ENCODE measurements at regions not wholly inside any gene's neighbourhood (a gene's known extent, or its start where the extent isn't known, plus 50 kb on each side); places are given as distances from the start of the nearest gene placed in this dataset.
"Not testable (repeated sequence)": the region's sequence is repeated elsewhere in the genome, so short reads cannot be mapped to it uniquely, and the experiment has no call there.

- no peak for DNase-seq (ENCODE audit: low read depth, low spot score)
- H3K27ac ChIP-seq (ENCODE audit: control insufficient read depth, insufficient read depth, low read length): no peak overlapping the region
- no peak overlapping the region for H3K9ac ChIP-seq (ENCODE audit: control insufficient read depth, extremely low read depth, insufficient read depth, low read length)
- no peaks in the 10 kb centered on the region for H3K27me3 ChIP-seq (ENCODE audit: control insufficient read depth, extremely low read depth, insufficient read depth, low read length)
- no peak for TF ChIP-seq EZH2 (IDR thresholded peaks at IDR 0.05; ENCODE audit: low read length)
- TF ChIP-seq, protein P1, sequence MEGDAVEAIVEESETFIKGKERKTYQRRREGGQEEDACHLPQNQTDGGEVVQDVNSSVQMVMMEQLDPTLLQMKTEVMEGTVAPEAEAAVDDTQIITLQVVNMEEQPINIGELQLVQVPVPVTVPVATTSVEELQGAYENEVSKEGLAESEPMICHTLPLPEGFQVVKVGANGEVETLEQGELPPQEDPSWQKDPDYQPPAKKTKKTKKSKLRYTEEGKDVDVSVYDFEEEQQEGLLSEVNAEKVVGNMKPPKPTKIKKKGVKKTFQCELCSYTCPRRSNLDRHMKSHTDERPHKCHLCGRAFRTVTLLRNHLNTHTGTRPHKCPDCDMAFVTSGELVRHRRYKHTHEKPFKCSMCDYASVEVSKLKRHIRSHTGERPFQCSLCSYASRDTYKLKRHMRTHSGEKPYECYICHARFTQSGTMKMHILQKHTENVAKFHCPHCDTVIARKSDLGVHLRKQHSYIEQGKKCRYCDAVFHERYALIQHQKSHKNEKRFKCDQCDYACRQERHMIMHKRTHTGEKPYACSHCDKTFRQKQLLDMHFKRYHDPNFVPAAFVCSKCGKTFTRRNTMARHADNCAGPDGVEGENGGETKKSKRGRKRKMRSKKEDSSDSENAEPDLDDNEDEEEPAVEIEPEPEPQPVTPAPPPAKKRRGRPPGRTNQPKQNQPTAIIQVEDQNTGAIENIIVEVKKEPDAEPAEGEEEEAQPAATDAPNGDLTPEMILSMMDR (optimal IDR thresholded peaks at IDR 0.05 in 1 of 3, IDR thresholded peaks at IDR 0.05 in 1 of 3, conservative IDR thresholded peaks at IDR 0.05 in 1 of 3; ENCODE audit: extremely low read depth in 1 of 3, insufficient read depth in 2 of 3, low read length in 3 of 3): no peak
- H2AFZ ChIP-seq (ENCODE audit: control insufficient read depth, low read length): no peak overlapping the region
- H3K79me2 ChIP-seq (ENCODE audit: control insufficient read depth, insufficient read depth, low read length): no peaks in the 10 kb centered on the region
- no peaks in the 10 kb centered on the region for H3K9me1 ChIP-seq (ENCODE audit: control insufficient read depth, extremely low read depth, insufficient read depth, low read length)
- no peaks in the 10 kb centered on the region for H4K20me1 ChIP-seq (ENCODE audit: control insufficient read depth, extremely low read depth, insufficient read depth, low read length)
- H3K4me2 ChIP-seq (ENCODE audit: control insufficient read depth, extremely low read depth, insufficient read depth, low read depth, low read length): no peak overlapping the region
- no peaks in the 10 kb centered on the region for H3K4me1 ChIP-seq (ENCODE audit: control insufficient read depth, extremely low read depth, insufficient read depth, low read length)
- no peaks in the 10 kb centered on the region for H3K9me3 ChIP-seq (ENCODE audit: control insufficient read depth, low read depth, low read length)
- H3K36me3 ChIP-seq (ENCODE audit: control insufficient read depth in 2 of 2, extremely low read depth in 1 of 2, insufficient read depth in 2 of 2, low read length in 2 of 2): no peaks in the 10 kb centered on the region
- dilution Hi-C loops (cut with MboI; ENCODE audit: extremely low pct_ligation_motif_present, low sequenced_read_pairs): no loop called here
- FAIRE-seq: no peak
- H3K4me3 ChIP-seq (ENCODE audit: control insufficient read depth in 2 of 3, extremely low read depth in 1 of 3, insufficient read depth in 2 of 3, low read depth in 1 of 3, low read length in 3 of 3): no peak overlapping the region
Observed at GRCh38 chr5:120124031-120124430, 340.1 kb upstream of the PRR16 start.

- H2AFZ ChIP-seq (ENCODE audit: control insufficient read depth, low read length): no peak overlapping the region
- H3K4me2 ChIP-seq (ENCODE audit: control insufficient read depth, extremely low read depth, insufficient read depth, low read depth, low read length): no peak overlapping the region
- DNase-seq (ENCODE audit: low read depth, low spot score) (no peak), FAIRE-seq (no peak)
- no peaks in the 10 kb centered on the region for H4K20me1 ChIP-seq (ENCODE audit: control insufficient read depth, extremely low read depth, insufficient read depth, low read length)
- dilution Hi-C loops (cut with MboI; ENCODE audit: extremely low pct_ligation_motif_present, low sequenced_read_pairs): no loop called here
- no peaks in the 10 kb centered on the region for H3K36me3 ChIP-seq (ENCODE audit: control insufficient read depth in 2 of 2, extremely low read depth in 1 of 2, insufficient read depth in 2 of 2, low read length in 2 of 2)
- H3K9me1 ChIP-seq (ENCODE audit: control insufficient read depth, extremely low read depth, insufficient read depth, low read length): no peaks in the 10 kb centered on the region
- TF ChIP-seq, protein P1 (optimal IDR thresholded peaks at IDR 0.05 in 1 of 3, IDR thresholded peaks at IDR 0.05 in 1 of 3, conservative IDR thresholded peaks at IDR 0.05 in 1 of 3; ENCODE audit: extremely low read depth in 1 of 3, insufficient read depth in 2 of 3, low read length in 3 of 3): no peak
- no peak for TF ChIP-seq EZH2 (IDR thresholded peaks at IDR 0.05; ENCODE audit: low read length)
- H3K4me3 ChIP-seq (ENCODE audit: control insufficient read depth in 2 of 3, extremely low read depth in 1 of 3, insufficient read depth in 2 of 3, low read depth in 1 of 3, low read length in 3 of 3): no peak overlapping the region
- no peaks in the 10 kb centered on the region for H3K27me3 ChIP-seq (ENCODE audit: control insufficient read depth, extremely low read depth, insufficient read depth, low read length)
- no peaks in the 10 kb centered on the region for H3K4me1 ChIP-seq (ENCODE audit: control insufficient read depth, extremely low read depth, insufficient read depth, low read length)
- no peak overlapping the region for H3K9ac ChIP-seq (ENCODE audit: control insufficient read depth, extremely low read depth, insufficient read depth, low read length)
- H3K27ac ChIP-seq (ENCODE audit: control insufficient read depth, insufficient read depth, low read length): no peak overlapping the region
- H3K79me2 ChIP-seq (ENCODE audit: control insufficient read depth, insufficient read depth, low read length): no peaks in the 10 kb centered on the region
- no peaks in the 10 kb centered on the region for H3K9me3 ChIP-seq (ENCODE audit: control insufficient read depth, low read depth, low read length)
Observed at GRCh38 chr5:120124961-120125360, 339.1 kb upstream of the PRR16 start.

- H3K36me3 ChIP-seq (ENCODE audit: control insufficient read depth in 2 of 2, extremely low read depth in 1 of 2, insufficient read depth in 2 of 2, low read length in 2 of 2); H2AFZ ChIP-seq (ENCODE audit: control insufficient read depth, low read length); H3K27ac ChIP-seq (ENCODE audit: control insufficient read depth, insufficient read depth, low read length); H3K9me3 ChIP-seq (ENCODE audit: control insufficient read depth, low read depth, low read length); H3K79me2 ChIP-seq (ENCODE audit: control insufficient read depth, insufficient read depth, low read length); H3K4me2 ChIP-seq (ENCODE audit: control insufficient read depth, extremely low read depth, insufficient read depth, low read depth, low read length); FAIRE-seq; H3K9ac ChIP-seq (ENCODE audit: control insufficient read depth, extremely low read depth, insufficient read depth, low read length); H4K20me1 ChIP-seq (ENCODE audit: control insufficient read depth, extremely low read depth, insufficient read depth, low read length); H3K9me1 ChIP-seq (ENCODE audit: control insufficient read depth, extremely low read depth, insufficient read depth, low read length); H3K27me3 ChIP-seq (ENCODE audit: control insufficient read depth, extremely low read depth, insufficient read depth, low read length); H3K4me3 ChIP-seq (ENCODE audit: control insufficient read depth in 2 of 3, extremely low read depth in 1 of 3, insufficient read depth in 2 of 3, low read depth in 1 of 3, low read length in 3 of 3); dilution Hi-C loops (cut with MboI; ENCODE audit: extremely low pct_ligation_motif_present, low sequenced_read_pairs); H3K4me1 ChIP-seq (ENCODE audit: control insufficient read depth, extremely low read depth, insufficient read depth, low read length); DNase-seq (ENCODE audit: low read depth, low spot score): not testable (repeated sequence)
Observed at GRCh38 chr5:120132347-120132746, 331.8 kb upstream of the PRR16 start.
